Stomach smooth muscle (tissue), 2 donors: ENCODE measurements at regions not wholly inside any gene's neighbourhood (a gene's known extent, or its start where the extent isn't known, plus 50 kb on each side); places are given as distances from the start of the nearest gene placed in this dataset.
"Not testable (repeated sequence)": the region's sequence is repeated elsewhere in the genome, so short reads cannot be mapped to it uniquely, and the experiment has no call there.

Experiments used
- H3K27ac ChIP-seq: one replicate; pipeline ENCODE4 v1.7.0; 2013; ENCODE audit warnings: mild to moderate bottlenecking, low read length, inconsistent platforms
- H3K27me3 ChIP-seq, 2 donors: one replicate each; pipeline ENCODE4 v1.7.0; 2013; ENCODE audit warnings: low read length in 2 of 2; ENCODE audit not compliant: insufficient read depth in 2 of 2, control insufficient read depth in 1 of 2
- H3K36me3 ChIP-seq, 2 donors: one replicate each; pipeline ENCODE4 v1.7.0; 2013; ENCODE audit warnings: low read length in 2 of 2; ENCODE audit not compliant: control insufficient read depth in 2 of 2, insufficient read depth in 2 of 2
- H3K4me1 ChIP-seq: one replicate; pipeline ENCODE4 v1.7.0; 2013; ENCODE audit warnings: low read length; ENCODE audit not compliant: control insufficient read depth, insufficient read depth
- H3K4me3 ChIP-seq, 2 donors: one replicate each; pipeline ENCODE4 v1.7.0; 2013; ENCODE audit warnings: low read length in 2 of 2
- H3K9ac ChIP-seq, 2 donors: one replicate each; pipeline ENCODE4 v1.7.0; 2013; ENCODE audit warnings: low read length in 2 of 2, mild to moderate bottlenecking in 1 of 2
- H3K9me3 ChIP-seq, 2 donors: one replicate each; pipeline ENCODE4 v1.7.0; 2013; ENCODE audit warnings: low read length in 2 of 2; ENCODE audit not compliant: control insufficient read depth in 2 of 2
- donor health status: healthy.
- donor health status: Pancreatic carcinoma.

- peaks cover 3% of the 10 kb centered on the region for H3K4me1 ChIP-seq
- H3K27ac ChIP-seq, result no peak overlapping the region
- no peak overlapping the region for H3K4me3 ChIP-seq
Observed at GRCh38 chr9:89670801-89671434, 66.1 kb downstream of the GADD45G start.

GRCh38 chr9:89674667-89675057 is 69.8 kb downstream of the GADD45G start:
- no peak overlapping the region for H3K4me3 ChIP-seq
- H3K27ac ChIP-seq, result no peak overlapping the region
- H3K4me1 ChIP-seq, result peaks cover 15% of the 10 kb centered on the region
- no peaks in the 10 kb centered on the region for H3K27me3 ChIP-seq
- H3K36me3 ChIP-seq, result no peaks in the 10 kb centered on the region
- H3K9me3 ChIP-seq, result no peaks in the 10 kb centered on the region
- H3K9ac ChIP-seq, result no peak overlapping the region

More at GRCh38 chr9:89670801-89671434, 66.1 kb downstream of the GADD45G start:
- no peaks in the 10 kb centered on the region for H3K9me3 ChIP-seq
- H3K36me3 ChIP-seq, result no peaks in the 10 kb centered on the region
- no peaks in the 10 kb centered on the region for H3K27me3 ChIP-seq
- H3K9ac ChIP-seq, result no peak overlapping the region

- Histone ChIP-seq H3K4me1 (peaks cover 15% of the 10 kb centered on the region), H3K9ac (no peak overlapping the region)
Observed at GRCh38 chr9:89675058-89675742, 70.4 kb downstream of the GADD45G start.

GRCh38 chr9:89676281-89676680 is 71.5 kb downstream of the GADD45G start:
- Histone ChIP-seq H3K36me3 (no peaks in the 10 kb centered on the region), H3K9ac (no peak overlapping the region), H3K4me3 (no peak overlapping the region), H3K4me1 (peaks cover 15% of the 10 kb centered on the region), H3K27me3 (no peaks in the 10 kb centered on the region), H3K27ac (no peak overlapping the region), H3K9me3 (no peaks in the 10 kb centered on the region)

More at GRCh38 chr9:89675058-89675742, 70.4 kb downstream of the GADD45G start:
- no peaks in the 10 kb centered on the region for H3K27me3 ChIP-seq
- H3K27ac ChIP-seq, result no peak overlapping the region
- no peaks in the 10 kb centered on the region for H3K36me3 ChIP-seq
- H3K9me3 ChIP-seq, result no peaks in the 10 kb centered on the region
- H3K4me3 ChIP-seq, result no peak overlapping the region

GRCh38 chr9:89677702-89678395 is 73.0 kb downstream of the GADD45G start:
- Histone ChIP-seq H3K27ac (no peak overlapping the region), H3K36me3 (no peaks in the 10 kb centered on the region), H3K9me3 (no peaks in the 10 kb centered on the region), H3K4me1 (peaks cover 15% of the 10 kb centered on the region), H3K4me3 (no peak overlapping the region), H3K27me3 (no peaks in the 10 kb centered on the region), H3K9ac (no peak overlapping the region)

- no peak overlapping the region for H3K27ac ChIP-seq
- peaks cover 15% of the 10 kb centered on the region for H3K4me1 ChIP-seq
- H3K36me3 ChIP-seq, result no peaks in the 10 kb centered on the region
- no peak overlapping the region for H3K4me3 ChIP-seq
- H3K9ac ChIP-seq, result no peak overlapping the region
- no peaks in the 10 kb centered on the region for H3K9me3 ChIP-seq
- H3K27me3 ChIP-seq, result no peaks in the 10 kb centered on the region
Observed at GRCh38 chr9:89678396-89679015, 73.7 kb downstream of the GADD45G start.

- Histone ChIP-seq H3K36me3 (no peaks in the 10 kb centered on the region), H3K9me3 (no peaks in the 10 kb centered on the region), H3K4me3 (no peak overlapping the region), H3K27ac (no peak overlapping the region), H3K9ac (no peak overlapping the region), H3K27me3 (no peaks in the 10 kb centered on the region), H3K4me1 (peaks cover 15% of the 10 kb centered on the region)
Observed at GRCh38 chr9:89679016-89679415, 74.2 kb downstream of the GADD45G start.

GRCh38 chr9:89679581-89679980 is 74.8 kb downstream of the GADD45G start:
- H3K9me3 ChIP-seq, result no peaks in the 10 kb centered on the region
- no peak overlapping the region for H3K4me3 ChIP-seq
- no peaks in the 10 kb centered on the region for H3K27me3 ChIP-seq
- H3K4me1 ChIP-seq, result peaks cover 15% of the 10 kb centered on the region
- no peaks in the 10 kb centered on the region for H3K36me3 ChIP-seq
- H3K9ac ChIP-seq, result no peak overlapping the region
- no peak overlapping the region for H3K27ac ChIP-seq

GRCh38 chr9:89680547-89681467 is 76.0 kb downstream of the GADD45G start:
- Histone ChIP-seq H3K36me3 (no peaks in the 10 kb centered on the region), H3K27ac (no peak overlapping the region), H3K9me3 (no peaks in the 10 kb centered on the region), H3K4me3 (no peak overlapping the region), H3K27me3 (no peaks in the 10 kb centered on the region), H3K4me1 (peaks cover 12% of the 10 kb centered on the region), H3K9ac (no peak overlapping the region)

GRCh38 chr9:89681468-89681859 is 76.7 kb downstream of the GADD45G start:
- H3K27ac ChIP-seq, H3K4me1 ChIP-seq, H3K36me3 ChIP-seq, H3K9ac ChIP-seq, H3K4me3 ChIP-seq, H3K27me3 ChIP-seq, H3K9me3 ChIP-seq: not testable (repeated sequence)
